Subcutaneous abdominal adipose tissue (tissue), 5 donors: ENCODE measurements at regions not wholly inside any gene's neighbourhood (a gene's known extent, or its start where the extent isn't known, plus 50 kb on each side); places are given as distances from the start of the nearest gene placed in this dataset.

Experiments
- H3K27ac ChIP-seq: one replicate; pipeline ENCODE4 v1.7.0; 2013; ENCODE audit warnings: low read depth, mild to moderate bottlenecking, inconsistent platforms, low read length, moderate library complexity
- H3K27me3 ChIP-seq, 5 donors: one replicate each; pipeline ENCODE4 v1.7.0; 2013; ENCODE audit warnings: low read length in 5 of 5, inconsistent platforms in 1 of 5; ENCODE audit not compliant: control insufficient read depth in 5 of 5, insufficient read depth in 4 of 5
- H3K36me3 ChIP-seq, 5 donors: one replicate each; pipeline ENCODE4 v1.7.0; 2013; ENCODE audit warnings: low read length in 5 of 5; ENCODE audit not compliant: control insufficient read depth in 5 of 5, insufficient read depth in 5 of 5
- H3K4me1 ChIP-seq, 5 donors: one replicate each; pipeline ENCODE4 v1.7.0; 2013; ENCODE audit warnings: low read length in 5 of 5, mild to moderate bottlenecking in 3 of 5, moderate library complexity in 1 of 5; ENCODE audit not compliant: control insufficient read depth in 5 of 5, insufficient read depth in 5 of 5
- H3K4me3 ChIP-seq, 5 donors: one replicate each; pipeline ENCODE4 v1.7.0; 2013; ENCODE audit warnings: low read length in 5 of 5, low read depth in 1 of 5
- H3K9ac ChIP-seq, 5 donors: one replicate each; pipeline ENCODE4 v1.7.0; 2013; ENCODE audit warnings: low read length in 5 of 5, mild to moderate bottlenecking in 4 of 5, moderate library complexity in 3 of 5
- H3K9me3 ChIP-seq, 5 donors: one replicate each; pipeline ENCODE4 v1.7.0; 2013; ENCODE audit warnings: low read length in 5 of 5; ENCODE audit not compliant: control insufficient read depth in 5 of 5
- donor health status: healthy.
- donor health status: healthy.
- donor health status: healthy.
- donor health status: healthy.
- donor health status: healthy.

DNA sequence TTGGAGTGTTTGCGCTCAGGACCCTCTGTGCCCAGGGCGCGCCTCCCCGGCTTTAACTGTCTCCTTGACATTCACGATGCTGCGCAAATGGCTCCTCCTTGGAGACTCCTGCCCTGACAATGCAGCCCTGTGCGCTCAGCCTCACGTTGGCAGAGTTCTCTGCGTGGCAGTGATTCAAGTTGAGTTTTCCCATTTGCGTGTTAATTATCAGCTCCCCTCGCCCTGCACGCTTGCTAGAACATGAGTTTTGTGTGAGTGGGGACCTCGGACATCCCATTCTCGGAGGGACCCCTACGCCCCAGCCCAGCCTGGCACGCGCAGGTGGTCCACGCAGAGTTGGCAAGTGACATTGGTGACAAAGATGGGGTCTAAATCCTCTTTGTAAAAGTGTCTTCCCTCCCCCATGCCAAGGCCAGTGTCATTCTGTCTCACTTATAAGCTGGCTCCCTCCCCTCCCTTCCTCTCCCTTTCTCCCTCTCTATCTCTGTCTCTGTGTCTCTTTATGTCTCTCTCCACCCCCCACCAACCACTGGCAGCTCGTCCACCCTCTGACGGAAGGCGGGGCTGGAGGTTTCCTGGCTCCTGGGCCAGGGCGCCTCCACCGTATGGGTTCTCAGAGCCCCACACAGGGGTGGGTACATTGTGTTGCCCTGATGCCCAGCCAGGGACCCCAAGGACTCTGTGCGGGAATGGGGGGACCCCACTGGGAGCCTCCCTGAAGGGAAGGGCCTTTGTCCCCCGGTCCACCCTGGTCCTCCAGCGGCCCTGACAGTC is 169.3 kb downstream of the OLFM1 start:
- H3K27me3 ChIP-seq: peaks cover 18 to 47% (median 36%) of the 10 kb centered on the region in 5 donors
- H3K36me3 ChIP-seq: no peaks in the 10 kb centered on the region
- H3K9ac ChIP-seq: no peak overlapping the region
- peaks cover 0 to 8% (median 5%) of the 10 kb centered on the region in 5 donors for H3K4me1 ChIP-seq
- no peak overlapping the region for H3K4me3 ChIP-seq
- H3K9me3 ChIP-seq: no peaks in the 10 kb centered on the region
- H3K27ac ChIP-seq: no peak overlapping the region

DNA sequence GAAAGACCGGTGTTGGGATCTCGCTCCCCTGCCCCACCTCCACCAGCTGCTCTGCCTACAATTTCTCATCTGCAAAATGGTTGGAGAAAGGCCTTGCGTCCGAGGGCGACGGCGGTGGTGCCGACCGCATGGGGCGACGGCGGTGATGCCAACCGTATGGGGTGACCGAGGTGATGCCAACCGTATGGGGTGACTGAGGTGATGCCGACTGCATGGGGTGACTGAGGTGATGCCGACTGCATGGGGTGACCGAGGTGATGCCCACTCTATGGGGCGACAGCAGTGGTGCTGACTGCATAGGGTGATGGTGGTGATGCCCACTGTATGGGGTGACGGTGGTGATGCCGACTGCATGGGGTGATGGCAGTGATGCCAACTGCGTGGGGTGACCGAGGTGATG is 171.0 kb downstream of the OLFM1 start:
- H3K27me3 ChIP-seq: peaks cover 18 to 44% (median 34%) of the 10 kb centered on the region in 5 donors
- H3K4me3 ChIP-seq: no peak overlapping the region
- H3K27ac ChIP-seq: no peak overlapping the region
- no peaks in the 10 kb centered on the region for H3K9me3 ChIP-seq
- peaks cover 0 to 15% (median 3%) of the 10 kb centered on the region in 5 donors for H3K4me1 ChIP-seq
- H3K36me3 ChIP-seq: no peaks in the 10 kb centered on the region
- no peak overlapping the region for H3K9ac ChIP-seq

DNA sequence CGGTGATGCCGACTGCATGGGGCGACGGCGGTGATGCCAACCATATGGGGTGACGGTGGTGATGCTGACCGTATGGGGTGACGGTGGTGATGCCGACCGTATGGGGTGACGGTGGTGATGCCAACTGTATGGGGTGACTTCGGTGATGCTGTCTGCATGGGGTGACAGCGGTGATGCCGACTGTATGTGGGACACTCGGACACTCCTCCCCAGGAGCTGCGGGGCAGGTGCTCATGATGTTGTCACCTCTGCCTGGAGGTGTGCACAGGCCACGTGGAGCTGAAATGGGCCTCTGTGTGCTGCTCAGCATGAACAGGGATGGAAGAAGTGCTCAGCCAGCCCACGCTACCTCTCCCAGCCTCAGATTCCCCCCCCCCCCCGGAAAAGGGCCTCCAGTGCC is 171.8 kb downstream of the OLFM1 start:
- Histone ChIP-seq H3K9ac (no peak overlapping the region), H3K4me3 (no peak overlapping the region), H3K36me3 (no peaks in the 10 kb centered on the region), H3K9me3 (no peaks in the 10 kb centered on the region), H3K27ac (no peak overlapping the region), H3K4me1 (peaks cover 0 to 15% (median 4%) of the 10 kb centered on the region in 5 donors), H3K27me3 (peaks cover 13 to 41% (median 31%) of the 10 kb centered on the region in 5 donors)

DNA sequence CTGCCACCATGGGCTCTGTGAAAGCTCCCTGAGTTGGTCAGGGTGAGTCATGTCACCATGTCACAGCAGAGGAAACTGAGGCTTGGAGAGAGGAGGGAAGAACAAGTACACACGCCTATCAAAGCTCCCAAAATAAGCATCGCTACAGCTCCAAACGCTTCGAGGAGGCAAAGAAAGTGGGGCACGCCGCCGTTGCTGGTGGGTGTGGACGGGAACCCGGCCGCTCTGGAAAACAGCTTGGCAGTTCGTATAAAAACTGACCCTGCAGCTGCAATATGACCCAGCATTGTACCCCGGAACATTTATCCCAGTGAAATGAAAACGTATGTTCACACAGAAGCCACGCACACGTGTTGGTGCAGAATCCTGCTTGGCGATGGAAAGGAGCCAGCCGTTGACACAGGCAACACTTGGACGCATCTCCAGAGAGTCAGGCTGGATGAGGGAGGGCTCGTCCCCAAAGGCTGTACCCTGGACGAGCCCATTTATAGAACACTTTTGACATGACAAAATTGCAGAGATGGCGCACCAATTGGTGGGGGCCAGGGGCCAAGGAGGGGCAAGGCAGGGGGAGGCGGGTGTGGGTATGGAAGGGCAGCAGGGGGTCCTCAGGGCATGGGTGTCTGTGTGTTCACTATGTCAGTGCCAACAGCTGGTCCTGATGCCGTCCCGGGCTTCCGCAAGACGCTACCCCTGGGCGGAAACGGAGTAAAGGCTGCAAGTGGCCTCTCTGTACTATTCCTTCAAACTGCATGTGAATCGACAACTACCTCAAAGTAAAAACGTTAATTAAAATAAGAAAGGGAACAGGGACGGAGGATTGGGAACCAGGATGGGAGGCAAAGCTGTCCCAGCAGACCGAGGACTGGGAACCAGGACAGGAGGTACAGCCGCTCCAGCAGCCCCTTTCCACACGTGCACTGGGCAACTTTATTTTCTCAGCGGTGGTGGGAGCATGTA is 173.0 kb downstream of the OLFM1 start:
- no peak overlapping the region for H3K4me3 ChIP-seq
- H3K4me1 ChIP-seq: peaks cover 0 to 15% (median 4%) of the 10 kb centered on the region in 5 donors
- no peak overlapping the region for H3K9ac ChIP-seq
- H3K36me3 ChIP-seq: no peaks in the 10 kb centered on the region
- peaks cover 8 to 48% (median 32%) of the 10 kb centered on the region in 5 donors for H3K27me3 ChIP-seq
- H3K9me3 ChIP-seq: no peaks in the 10 kb centered on the region
- H3K27ac ChIP-seq: no peak overlapping the region

DNA sequence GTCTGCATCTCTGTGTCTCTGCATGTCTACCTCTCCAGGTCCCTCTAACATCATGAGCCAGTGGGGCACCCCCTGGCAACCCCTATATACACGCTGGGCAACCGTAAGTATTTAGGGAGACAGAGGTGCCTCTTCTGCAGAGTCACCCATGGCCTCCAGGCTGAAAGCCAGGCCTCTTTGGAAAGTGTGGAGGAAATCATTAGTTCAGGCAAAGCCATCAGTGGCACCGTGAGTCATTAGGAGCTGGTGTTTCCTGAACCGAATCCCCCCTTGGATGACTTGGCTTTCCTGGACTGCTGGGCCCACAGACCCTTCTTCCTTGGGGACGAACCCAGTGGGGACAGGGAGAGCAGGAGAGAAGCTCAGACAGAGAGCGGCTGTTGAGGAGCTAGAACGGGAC is 174.8 kb downstream of the OLFM1 start:
- H3K4me3 ChIP-seq: no peak overlapping the region
- H3K27me3 ChIP-seq: peaks cover 12 to 55% (median 38%) of the 10 kb centered on the region in 5 donors
- H3K36me3 ChIP-seq: no peaks in the 10 kb centered on the region
- H3K9me3 ChIP-seq: no peaks in the 10 kb centered on the region
- H3K4me1 ChIP-seq: peaks cover 0 to 13% (median 4%) of the 10 kb centered on the region in 5 donors
- H3K27ac ChIP-seq: no peak overlapping the region
- no peak overlapping the region for H3K9ac ChIP-seq

DNA sequence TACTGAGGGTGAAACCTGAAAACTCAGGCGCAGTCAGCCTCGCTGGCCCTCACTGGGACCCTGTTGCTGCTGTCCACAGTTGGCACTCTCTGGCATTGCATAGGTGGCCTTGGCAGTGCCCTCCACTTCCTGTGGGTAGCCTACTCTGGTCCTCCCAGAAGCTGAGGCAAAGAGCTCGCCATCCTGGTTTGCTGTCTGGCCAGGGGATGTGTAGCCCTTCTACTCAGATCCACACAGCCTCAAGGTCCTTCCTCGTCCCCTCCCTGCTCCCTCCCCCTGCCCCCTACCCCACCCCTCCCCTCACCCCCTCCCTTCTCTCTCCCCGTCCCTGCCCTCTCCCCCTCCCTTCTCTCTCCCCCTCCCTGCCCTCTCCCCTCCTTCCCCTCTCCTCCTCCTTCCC is 176.0 kb downstream of the OLFM1 start:
- peaks cover 14 to 63% (median 46%) of the 10 kb centered on the region in 5 donors for H3K27me3 ChIP-seq
- H3K36me3 ChIP-seq: no peaks in the 10 kb centered on the region
- H3K9ac ChIP-seq: no peak overlapping the region
- H3K4me3 ChIP-seq: no peak overlapping the region
- peaks cover 0 to 7% (median 4%) of the 10 kb centered on the region in 5 donors for H3K4me1 ChIP-seq
- H3K9me3 ChIP-seq: no peaks in the 10 kb centered on the region
- no peak overlapping the region for H3K27ac ChIP-seq

DNA sequence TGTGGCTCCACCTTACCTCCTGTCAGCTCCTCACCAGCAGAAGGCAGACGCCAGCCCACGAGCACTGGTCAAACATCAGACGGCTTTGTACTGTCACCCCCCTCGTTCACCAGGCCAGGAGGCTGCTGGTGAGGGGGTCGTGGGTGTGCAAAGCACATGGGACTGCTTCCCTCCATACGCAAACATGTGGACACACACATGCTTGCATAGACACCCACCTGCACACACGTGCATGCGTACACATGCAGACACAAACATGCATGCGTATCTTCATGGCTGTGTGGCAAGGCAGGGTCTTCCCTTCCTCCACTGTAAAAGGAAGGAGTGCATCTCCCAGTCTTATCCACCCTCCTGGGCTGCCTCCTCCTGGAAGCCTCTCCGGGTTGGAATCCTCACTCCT is 178.5 kb downstream of the OLFM1 start:
- Histone ChIP-seq H3K27me3 (peaks cover 21 to 70% (median 55%) of the 10 kb centered on the region in 5 donors), H3K9ac (no peak overlapping the region), H3K4me1 (peaks cover 0 to 7% (median 4%) of the 10 kb centered on the region in 5 donors), H3K4me3 (no peak overlapping the region), H3K9me3 (no peaks in the 10 kb centered on the region), H3K36me3 (no peaks in the 10 kb centered on the region), H3K27ac (no peak overlapping the region)

DNA sequence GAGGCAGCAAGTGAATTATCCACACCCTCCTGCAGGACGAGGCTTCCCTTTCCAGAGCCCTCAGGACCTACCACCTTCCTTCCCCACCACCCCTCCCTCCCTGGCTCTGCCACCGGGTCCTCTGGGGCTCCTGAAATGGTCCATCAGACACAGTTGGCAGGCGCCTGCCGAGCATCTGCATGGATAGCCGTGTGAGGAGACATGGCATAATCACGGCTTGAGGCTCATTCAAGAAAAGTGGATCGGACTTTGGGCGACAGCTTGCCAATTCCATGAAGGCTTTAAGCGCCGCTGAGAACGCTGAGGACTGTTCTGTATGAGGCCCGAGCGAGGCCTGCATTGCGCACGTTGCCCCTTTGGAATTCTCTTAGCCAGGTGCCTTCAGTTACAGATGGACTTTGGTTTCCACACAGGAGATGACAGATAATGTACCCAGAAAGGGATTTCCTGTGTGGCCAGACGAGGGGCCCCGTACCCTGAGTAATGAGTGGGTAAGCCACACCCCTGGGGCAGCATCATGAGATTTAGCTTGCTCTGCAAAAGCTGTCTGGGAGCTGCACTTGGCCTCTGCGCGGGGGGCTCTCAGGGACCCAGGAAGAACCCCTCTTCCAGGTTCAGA is 179.8 kb downstream of the OLFM1 start:
- Histone ChIP-seq H3K4me1 (peaks cover 0 to 3% (median 2%) of the 10 kb centered on the region in 5 donors), H3K36me3 (no peaks in the 10 kb centered on the region), H3K4me3 (no peak overlapping the region), H3K9ac (no peak overlapping the region), H3K27ac (no peak overlapping the region), H3K27me3 (peaks cover 24 to 72% (median 53%) of the 10 kb centered on the region in 5 donors), H3K9me3 (no peaks in the 10 kb centered on the region)

DNA sequence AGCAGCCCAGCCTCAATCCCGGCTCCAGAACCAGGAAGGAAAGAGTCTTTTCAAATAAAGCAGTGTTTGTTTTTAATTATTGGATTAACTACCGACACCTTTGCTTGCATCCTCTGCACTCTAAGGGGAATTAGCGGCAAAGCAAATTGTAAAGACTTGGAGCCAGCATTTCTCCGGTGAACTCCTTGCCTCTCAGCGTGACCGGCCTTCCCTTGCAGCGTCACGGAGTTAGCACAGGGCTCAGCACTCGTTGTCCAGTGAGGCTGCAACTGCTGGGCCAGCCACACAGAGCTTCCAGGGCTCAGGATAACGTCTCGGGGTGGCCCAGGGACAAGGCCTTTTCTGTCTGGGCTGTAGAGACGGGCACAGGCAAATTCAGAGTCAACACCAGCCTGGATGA is 180.6 kb downstream of the OLFM1 start:
- H3K27me3 ChIP-seq: peaks cover 26 to 72% (median 57%) of the 10 kb centered on the region in 5 donors
- no peaks in the 10 kb centered on the region for H3K36me3 ChIP-seq
- H3K4me3 ChIP-seq: no peak overlapping the region
- no peaks in the 10 kb centered on the region for H3K9me3 ChIP-seq
- H3K9ac ChIP-seq: no peak overlapping the region
- peaks cover 0 to 2% (median 0%) of the 10 kb centered on the region in 5 donors for H3K4me1 ChIP-seq
- no peak overlapping the region for H3K27ac ChIP-seq
